WERI-Rb-1 (cell line): ENCODE measurements at regions not wholly inside any gene's neighbourhood (a gene's known extent, or its start where the extent isn't known, plus 50 kb on each side); places are given as distances from the start of the nearest gene placed in this dataset.

ENCODE experiments used
- DNase-seq: peaks from one replicate; pipeline ENCODE4 v3.0.0-alpha.2; 2020
- H3K27ac ChIP-seq: fragments of 250-450 bp; sonication (Bioruptor Pico); 2 replicates; pipeline ENCODE4 v1.5.1; 2020; ENCODE audit warnings: mild to moderate bottlenecking, moderate library complexity
- H3K27me3 ChIP-seq: fragments of 250-450 bp; sonication (Bioruptor Pico); 2 replicates; pipeline ENCODE4 v1.5.1; 2021; ENCODE audit warnings: mild to moderate bottlenecking, low read depth, moderate library complexity; ENCODE audit not compliant: insufficient read depth, severe bottlenecking
- H3K36me3 ChIP-seq: fragments of 250-450 bp; sonication (Bioruptor Pico); 2 replicates; pipeline ENCODE4 v1.5.1; 2020; ENCODE audit warnings: mild to moderate bottlenecking, moderate library complexity
- H3K4me3 ChIP-seq: 2 replicates; pipeline ENCODE4 v1.5.1; 2011; ENCODE audit warnings: low read depth, mild to moderate bottlenecking, control low read depth, low read length
- H3K9me3 ChIP-seq: fragments of 250-450 bp; sonication (Bioruptor Pico); 2 replicates; pipeline ENCODE4 v1.5.1; 2021; ENCODE audit warnings: mild to moderate bottlenecking, moderate library complexity; ENCODE audit not compliant: severe bottlenecking
- TF ChIP-seq, protein P1 (sequence below): IDR thresholded peaks from 2 replicates; pipeline ENCODE4 v1.5.1; 2011; ENCODE audit warnings: low read depth, mild to moderate bottlenecking, control low read depth, inconsistent platforms, low read length

DNA sequence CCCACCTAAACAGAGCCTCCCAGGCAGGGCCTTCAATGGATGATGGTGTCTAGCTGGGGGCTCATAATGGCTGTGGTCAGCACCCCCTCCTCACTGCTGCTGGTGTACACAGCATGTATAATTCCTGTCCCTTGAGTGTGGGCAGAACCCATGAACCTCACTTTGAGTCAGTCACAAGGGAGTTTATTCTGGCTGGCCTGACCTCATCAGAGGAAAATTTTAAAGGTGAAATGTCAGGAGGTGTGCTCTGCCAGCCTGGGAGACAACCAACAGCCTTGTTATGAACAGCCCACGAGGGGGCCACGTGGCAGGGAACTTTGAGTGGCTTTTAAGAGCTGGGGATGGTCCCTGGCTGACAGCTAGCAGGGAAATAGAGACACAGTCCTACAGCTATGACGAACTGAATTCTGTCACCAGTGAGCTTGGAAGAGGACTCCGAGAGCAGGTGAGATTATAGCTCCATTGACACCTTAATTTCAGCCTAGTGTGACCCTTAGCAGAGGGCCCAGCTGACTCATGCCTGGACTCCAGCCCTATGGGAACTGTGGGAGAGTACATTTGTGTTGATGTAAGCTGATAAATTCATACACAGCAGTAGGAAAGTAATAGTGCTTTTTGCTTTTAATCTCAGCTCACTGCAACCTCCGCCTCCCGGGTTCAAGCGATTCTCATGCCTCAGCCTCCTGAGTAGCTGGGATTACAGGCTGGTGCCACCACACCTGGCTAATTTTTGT, 73.5 kb upstream of the RUNX3 start:
- Histone ChIP-seq H3K36me3 (no peaks in the 10 kb centered on the region), H3K4me3 (no peak overlapping the region), H3K27ac (no peak overlapping the region), H3K27me3 (no peaks in the 10 kb centered on the region), H3K9me3 (no peaks in the 10 kb centered on the region)
- DNase-seq: no peak
- TF ChIP-seq, protein P1, sequence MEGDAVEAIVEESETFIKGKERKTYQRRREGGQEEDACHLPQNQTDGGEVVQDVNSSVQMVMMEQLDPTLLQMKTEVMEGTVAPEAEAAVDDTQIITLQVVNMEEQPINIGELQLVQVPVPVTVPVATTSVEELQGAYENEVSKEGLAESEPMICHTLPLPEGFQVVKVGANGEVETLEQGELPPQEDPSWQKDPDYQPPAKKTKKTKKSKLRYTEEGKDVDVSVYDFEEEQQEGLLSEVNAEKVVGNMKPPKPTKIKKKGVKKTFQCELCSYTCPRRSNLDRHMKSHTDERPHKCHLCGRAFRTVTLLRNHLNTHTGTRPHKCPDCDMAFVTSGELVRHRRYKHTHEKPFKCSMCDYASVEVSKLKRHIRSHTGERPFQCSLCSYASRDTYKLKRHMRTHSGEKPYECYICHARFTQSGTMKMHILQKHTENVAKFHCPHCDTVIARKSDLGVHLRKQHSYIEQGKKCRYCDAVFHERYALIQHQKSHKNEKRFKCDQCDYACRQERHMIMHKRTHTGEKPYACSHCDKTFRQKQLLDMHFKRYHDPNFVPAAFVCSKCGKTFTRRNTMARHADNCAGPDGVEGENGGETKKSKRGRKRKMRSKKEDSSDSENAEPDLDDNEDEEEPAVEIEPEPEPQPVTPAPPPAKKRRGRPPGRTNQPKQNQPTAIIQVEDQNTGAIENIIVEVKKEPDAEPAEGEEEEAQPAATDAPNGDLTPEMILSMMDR: no peak

DNA sequence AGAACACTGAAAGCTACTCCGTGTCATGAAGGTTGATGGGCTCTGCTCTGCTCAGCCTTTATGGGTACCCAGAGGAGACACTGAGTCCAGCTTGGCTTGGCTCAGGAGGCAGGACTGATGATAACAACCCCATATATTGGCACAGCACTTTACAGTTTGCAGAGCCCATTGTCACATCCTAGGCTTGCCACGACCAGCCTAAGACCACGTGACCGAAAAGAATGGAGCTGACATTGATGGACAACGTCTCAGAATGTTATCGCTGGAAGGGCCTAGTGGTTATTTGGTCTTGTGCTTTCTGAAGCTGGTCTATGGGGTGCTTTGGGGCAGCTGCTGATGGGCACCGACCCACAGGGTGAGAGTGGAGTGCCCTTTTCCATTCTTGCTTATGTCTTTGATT, 72.9 kb upstream of the RUNX3 start:
- Histone ChIP-seq H3K4me3 (no peak overlapping the region), H3K9me3 (no peaks in the 10 kb centered on the region), H3K27ac (no peak overlapping the region), H3K36me3 (no peaks in the 10 kb centered on the region), H3K27me3 (no peaks in the 10 kb centered on the region)
- TF ChIP-seq, protein P1: no peak
- no peak for DNase-seq

DNA sequence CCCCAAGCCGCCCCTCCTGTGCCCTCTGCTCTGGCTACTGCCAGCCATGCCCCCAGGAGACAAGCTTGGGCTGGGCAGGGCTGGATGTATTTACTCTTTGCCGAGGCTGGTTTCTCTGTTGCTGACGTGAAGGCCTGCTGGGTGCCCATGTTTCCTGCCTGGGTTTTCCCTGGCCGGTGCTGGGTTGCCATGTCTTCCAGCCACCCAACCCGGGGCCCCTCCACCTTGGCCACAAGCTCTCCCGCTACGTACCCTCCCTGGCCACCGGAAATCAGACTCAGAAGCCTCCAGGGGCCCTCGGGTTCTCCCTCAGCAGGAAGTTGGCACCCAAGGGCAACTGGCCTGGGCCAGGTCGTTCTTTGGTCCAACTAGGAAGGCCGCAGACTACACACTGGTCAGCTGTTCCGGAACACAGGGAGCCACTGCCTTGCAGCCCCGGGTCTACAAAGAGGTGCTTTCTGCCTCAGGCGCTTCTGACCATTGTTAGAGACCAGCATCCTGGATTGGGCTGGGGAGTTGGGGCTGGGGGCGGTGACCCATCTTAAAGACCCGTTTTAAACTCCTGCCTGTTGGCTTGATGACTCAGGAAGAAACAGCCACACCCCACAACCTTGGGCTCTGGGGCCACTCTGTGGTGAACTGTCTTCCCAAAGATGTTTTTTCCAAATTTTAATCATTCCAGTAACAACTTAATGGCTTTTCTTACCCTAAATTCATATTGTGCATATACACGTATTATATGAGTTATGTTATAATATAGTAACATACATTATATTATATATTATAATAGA, 71.2 kb upstream of the RUNX3 start:
- Histone ChIP-seq H3K4me3 (no peak overlapping the region), H3K27ac (no peak overlapping the region), H3K9me3 (no peaks in the 10 kb centered on the region), H3K36me3 (no peaks in the 10 kb centered on the region), H3K27me3 (no peaks in the 10 kb centered on the region)
- no peak for DNase-seq
- TF ChIP-seq, protein P1: no peak

DNA sequence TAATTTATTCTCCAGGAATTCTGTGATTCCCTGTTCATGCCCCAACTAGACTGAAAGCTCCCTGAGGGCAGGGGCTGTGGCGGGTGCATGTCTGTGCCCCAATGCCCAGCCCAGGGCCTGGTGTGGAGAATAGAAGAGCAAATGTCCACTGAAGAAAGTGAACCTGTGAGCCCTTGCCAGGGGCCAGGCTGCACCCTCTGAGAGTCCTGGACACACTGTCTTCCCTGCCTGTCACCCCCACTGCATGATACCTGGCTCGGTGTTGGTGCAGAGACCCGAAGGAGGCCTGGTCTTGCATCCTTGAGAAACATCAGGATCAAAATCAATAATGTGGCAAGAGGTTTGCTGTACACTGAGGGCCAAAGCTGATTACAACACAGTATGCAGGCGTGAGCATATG, 69.8 kb upstream of the RUNX3 start:
- no peak for DNase-seq
- Histone ChIP-seq H3K27me3 (no peaks in the 10 kb centered on the region), H3K4me3 (no peak overlapping the region), H3K27ac (no peak overlapping the region), H3K9me3 (no peaks in the 10 kb centered on the region), H3K36me3 (no peaks in the 10 kb centered on the region)
- TF ChIP-seq, protein P1: no peak

DNA sequence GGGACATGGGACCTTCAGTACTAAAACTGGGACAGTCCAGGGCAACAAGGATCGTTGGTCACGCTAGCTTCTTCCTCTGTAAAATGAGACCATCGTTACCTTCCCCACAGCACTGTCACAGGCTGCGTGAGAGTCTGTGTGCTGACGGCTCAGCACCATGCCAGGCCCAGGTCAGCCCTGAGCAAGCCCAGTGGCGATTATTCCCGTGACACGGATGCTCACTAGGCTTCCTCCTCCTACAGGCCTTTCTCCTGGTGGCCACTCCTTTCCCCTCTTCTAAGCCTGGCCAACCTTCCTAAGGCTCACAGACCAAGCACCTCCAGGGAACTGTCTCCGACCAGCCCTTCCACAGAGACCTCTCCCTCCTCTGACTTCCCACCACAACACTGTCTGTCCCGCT, 69.3 kb upstream of the RUNX3 start:
- TF ChIP-seq, protein P1: no peak
- no peak for DNase-seq
- Histone ChIP-seq H3K27ac (no peak overlapping the region), H3K27me3 (no peaks in the 10 kb centered on the region), H3K9me3 (no peaks in the 10 kb centered on the region), H3K36me3 (no peaks in the 10 kb centered on the region), H3K4me3 (no peak overlapping the region)
